ENCODE measurements at regions not wholly inside any gene's neighbourhood (a gene's known extent, or its start where the extent isn't known, plus 50 kb on each side); places are given as distances from the start of the nearest gene placed in this dataset.
"Not testable (repeated sequence)": the region's sequence is repeated elsewhere in the genome, so short reads cannot be mapped to it uniquely, and the experiment has no call there.

DNA sequence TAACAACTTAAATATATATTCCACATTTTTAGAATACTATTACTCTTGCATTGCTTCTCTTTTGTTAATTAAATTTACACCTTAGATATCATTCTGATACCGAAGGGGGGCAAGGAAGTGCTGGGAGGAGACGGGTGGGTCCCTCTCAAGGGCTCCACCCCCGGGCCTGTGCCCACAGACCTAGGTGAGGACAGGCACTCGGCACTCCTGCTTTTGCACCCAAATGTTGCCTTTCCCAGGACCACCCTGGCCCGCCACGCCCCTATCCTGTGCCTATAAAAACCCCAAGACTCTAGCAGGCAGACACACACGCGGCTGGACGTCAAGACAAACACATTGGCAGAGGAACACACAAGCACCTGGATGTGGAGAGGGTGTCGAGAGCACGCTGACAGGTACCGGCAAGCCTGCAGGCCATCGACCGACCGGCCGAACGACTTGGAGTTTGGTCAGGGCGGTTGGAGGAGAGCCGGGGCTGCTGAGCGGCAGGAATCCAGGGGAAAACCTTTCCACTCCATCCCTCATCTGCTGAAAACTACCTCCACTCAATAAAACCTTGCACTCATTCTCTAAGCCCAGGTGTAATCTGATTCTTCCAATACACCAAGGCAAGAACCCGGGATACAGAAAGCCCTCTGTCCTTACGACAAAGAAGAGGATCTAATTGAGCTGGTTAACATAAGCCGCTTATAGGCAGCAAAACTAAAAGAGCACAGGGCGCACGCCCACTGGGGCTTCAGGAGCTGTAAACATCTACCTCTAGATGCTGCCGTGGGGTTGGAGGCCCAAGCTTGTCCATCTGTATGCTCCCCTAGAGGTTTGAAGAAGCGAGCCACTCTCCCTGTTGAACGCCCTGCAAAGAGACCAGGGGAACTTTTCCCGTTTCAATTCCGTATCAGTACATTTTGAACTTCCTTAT is 197.4 kb upstream of the PRSS16 start:
- H3K4me3 ChIP-seq (ENCODE audit: low read depth, low read length) = no peak overlapping the region
- TF ChIP-seq, protein P1, sequence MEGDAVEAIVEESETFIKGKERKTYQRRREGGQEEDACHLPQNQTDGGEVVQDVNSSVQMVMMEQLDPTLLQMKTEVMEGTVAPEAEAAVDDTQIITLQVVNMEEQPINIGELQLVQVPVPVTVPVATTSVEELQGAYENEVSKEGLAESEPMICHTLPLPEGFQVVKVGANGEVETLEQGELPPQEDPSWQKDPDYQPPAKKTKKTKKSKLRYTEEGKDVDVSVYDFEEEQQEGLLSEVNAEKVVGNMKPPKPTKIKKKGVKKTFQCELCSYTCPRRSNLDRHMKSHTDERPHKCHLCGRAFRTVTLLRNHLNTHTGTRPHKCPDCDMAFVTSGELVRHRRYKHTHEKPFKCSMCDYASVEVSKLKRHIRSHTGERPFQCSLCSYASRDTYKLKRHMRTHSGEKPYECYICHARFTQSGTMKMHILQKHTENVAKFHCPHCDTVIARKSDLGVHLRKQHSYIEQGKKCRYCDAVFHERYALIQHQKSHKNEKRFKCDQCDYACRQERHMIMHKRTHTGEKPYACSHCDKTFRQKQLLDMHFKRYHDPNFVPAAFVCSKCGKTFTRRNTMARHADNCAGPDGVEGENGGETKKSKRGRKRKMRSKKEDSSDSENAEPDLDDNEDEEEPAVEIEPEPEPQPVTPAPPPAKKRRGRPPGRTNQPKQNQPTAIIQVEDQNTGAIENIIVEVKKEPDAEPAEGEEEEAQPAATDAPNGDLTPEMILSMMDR (IDR thresholded peaks at IDR 0.05; ENCODE audit: low read depth, low read length) = no peak

DNA sequence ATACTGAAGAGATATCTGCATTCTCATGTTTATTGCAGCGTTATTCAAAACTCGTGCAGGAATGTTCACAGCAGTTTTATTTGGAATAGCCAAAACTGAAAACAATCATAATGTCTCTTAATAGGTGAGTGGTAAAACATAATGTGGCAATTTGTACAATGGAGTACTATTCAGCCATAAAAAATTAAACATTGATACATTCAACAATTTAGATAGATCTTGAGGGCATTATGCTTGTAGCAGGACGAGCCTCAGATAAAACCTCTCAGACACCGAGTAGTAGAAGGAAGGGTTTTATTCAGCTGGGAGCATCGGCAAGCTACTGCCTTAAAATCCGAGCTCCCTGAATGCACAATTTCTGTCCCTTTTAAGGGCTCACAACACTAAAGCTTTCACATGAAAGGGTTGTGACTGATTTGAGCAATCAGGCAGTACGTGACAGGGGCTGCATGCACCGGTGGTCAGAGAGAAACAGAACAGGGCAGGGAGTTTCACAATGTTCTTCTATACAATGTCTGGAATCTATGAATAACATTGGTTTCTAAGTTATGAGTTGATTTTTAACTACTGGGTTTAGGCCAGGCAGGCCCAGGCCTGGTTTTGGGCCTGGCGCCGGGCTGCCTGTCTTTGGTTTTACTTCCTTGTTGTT is 195.3 kb upstream of the PRSS16 start:
- not testable (repeated sequence) for H3K4me3 ChIP-seq (ENCODE audit: low read depth, low read length)

DNA sequence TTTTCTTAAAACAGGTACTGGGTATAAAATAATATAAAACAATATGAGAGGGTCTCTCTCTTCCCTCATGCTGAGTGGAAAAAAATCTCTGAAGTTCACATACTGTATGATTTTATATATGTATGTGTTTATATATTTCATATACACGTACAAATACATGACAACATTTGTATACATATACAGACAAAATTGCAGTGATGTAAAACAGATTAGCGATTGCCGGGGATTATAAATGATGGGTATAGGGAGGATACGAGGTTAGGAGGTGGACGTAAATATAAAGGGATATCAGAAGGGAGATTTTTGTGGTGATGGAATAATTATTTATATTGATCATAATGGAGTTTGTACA is 194.8 kb upstream of the PRSS16 start:
- TF ChIP-seq, protein P1 (IDR thresholded peaks at IDR 0.05; ENCODE audit: low read depth, low read length) = no peak
- no peak overlapping the region for H3K4me3 ChIP-seq (ENCODE audit: low read depth, low read length)

DNA sequence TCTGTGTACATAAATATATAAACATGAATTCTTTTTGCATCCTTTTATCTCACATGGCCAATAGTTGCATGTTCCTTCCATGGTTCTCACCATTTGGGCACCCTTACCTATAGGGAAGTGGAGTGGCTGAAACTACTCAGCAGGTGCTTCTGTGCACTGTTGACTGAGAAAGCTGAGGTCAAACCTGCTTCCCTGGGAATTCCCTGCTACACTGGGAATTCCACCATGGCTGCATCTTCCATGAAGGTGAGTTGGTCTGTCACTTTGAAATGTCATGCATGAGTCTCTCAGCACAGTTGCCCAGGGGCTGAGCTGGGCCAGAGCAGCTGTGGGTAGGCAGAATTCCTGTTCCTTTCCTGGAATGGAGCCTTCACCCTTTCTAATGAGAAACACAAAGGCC is 193.8 kb upstream of the PRSS16 start:
- H3K4me3 ChIP-seq (ENCODE audit: low read depth, low read length) = no peak overlapping the region
- TF ChIP-seq, protein P1 (IDR thresholded peaks at IDR 0.05; ENCODE audit: low read depth, low read length) = no peak

DNA sequence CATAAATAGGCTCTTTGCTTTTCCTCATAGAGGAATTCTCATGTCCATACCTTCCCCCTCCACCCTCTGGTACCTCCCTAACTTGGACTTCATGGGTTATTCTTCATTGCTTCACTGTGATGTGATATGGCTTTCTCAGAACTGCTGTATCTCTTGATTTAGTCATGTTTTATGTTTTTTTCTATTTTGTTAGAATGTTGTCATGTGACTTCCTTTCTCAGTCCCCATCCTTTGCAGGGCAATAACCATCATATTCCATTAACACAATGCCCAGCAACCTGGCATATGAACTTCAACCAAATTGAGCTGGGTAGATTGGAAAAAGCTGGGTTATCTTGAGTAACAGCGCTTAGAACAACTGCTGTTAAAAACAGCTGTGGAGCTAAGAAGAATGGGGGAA is 190.9 kb upstream of the PRSS16 start:
- no peak overlapping the region for H3K4me3 ChIP-seq (ENCODE audit: low read depth, low read length)
- TF ChIP-seq, protein P1 (IDR thresholded peaks at IDR 0.05; ENCODE audit: low read depth, low read length) = no peak

DNA sequence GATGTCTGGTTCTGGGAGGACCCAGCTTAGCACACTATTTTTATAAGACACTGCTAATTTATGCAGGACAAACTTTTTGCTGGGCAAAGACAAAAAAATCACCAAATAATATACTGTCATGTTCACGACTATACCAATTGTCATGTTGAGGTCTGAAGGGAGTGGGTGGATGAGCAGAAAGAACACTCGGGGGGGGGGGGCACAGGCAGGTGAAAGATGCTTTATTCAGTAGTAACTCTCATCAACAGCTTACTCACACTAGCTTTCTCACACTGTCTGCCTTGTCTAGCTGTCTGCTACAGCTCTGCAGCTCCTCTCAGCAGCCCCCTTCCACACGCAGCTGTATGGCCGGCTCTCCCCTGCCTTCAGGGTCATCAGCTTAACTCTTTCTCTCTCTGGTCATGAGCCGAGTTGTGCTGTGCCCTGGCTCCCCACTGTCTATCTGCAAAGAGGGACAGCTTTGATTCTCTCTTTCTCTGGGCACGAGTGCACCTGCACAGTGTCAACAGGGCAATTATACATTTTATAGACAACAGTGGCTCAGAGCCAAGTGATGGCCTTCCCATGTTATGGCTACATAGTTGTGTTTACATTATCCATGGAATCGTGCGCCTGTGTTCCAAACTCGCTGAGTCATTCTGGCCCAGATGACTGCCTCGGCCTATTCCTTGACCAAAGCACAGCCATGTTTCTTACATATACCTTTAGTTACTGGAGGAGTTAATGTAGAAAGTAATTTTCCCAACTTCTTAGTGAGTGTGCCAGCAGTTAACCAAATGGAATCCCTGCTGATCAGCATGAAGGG is 187.7 kb upstream of the PRSS16 start:
- TF ChIP-seq, protein P1 (IDR thresholded peaks at IDR 0.05; ENCODE audit: low read depth, low read length) = no peak
- H3K4me3 ChIP-seq (ENCODE audit: low read depth, low read length) = no peak overlapping the region

DNA sequence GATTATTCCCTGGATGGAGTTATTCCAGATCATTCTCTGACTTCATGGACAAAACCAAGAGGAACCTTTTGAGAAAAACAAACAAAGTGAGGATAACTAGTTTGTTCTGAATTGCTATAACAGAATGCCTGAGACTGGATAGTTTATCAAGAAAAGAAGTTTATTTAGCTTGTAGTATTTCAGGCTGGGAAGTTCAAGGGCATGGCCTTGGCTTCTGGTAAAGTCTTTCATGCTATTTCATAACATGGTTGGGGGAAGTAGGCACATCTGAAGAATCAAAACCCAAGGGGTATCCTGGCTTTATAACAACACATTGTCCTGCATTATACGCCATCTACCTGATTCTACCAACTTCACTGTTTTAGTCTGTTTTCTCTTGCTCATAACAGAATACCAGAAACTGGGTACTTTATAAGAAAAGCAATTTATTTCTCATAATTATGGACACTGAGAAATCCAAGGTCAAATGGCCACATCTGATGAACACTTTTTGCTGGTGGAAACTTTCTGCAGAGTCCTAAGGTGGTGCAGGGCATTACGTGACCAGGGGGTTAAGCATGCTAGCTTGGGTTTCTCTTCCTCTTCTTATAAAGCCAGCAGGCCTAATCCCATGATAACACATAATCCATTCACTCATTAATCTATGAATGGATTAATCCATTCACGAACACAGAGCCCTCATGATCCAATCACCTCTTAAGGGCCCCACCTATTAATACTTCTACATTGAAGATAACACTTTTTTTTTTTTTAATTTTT is 186.1 kb upstream of the PRSS16 start:
- no peak overlapping the region for H3K4me3 ChIP-seq (ENCODE audit: low read depth, low read length)
- TF ChIP-seq, protein P1 (IDR thresholded peaks at IDR 0.05; ENCODE audit: low read depth, low read length) = no peak

Measured in WI38 (cell line).